ENCODE measurements at regions not wholly inside any gene's neighbourhood (a gene's known extent, or its start where the extent isn't known, plus 50 kb on each side); places are given as distances from the start of the nearest gene placed in this dataset.

- no peak overlapping the region for H3K27ac Mint-ChIP-seq (ENCODE audit: unreplicated experiment)
- H3K36me3 Mint-ChIP-seq (ENCODE audit: insufficient read depth, unreplicated experiment): no peaks in the 10 kb centered on the region
- no peaks in the 10 kb centered on the region for H3K9me3 Mint-ChIP-seq (ENCODE audit: unreplicated experiment)
- H3K4me3 Mint-ChIP-seq (ENCODE audit: unreplicated experiment): no peak overlapping the region
- Histone ChIP-seq H3K4me3 (ENCODE audit: low read depth, low read length) (no peak overlapping the region), H3K36me3 (ENCODE audit: control insufficient read depth, insufficient read depth, low read length) (no peaks in the 10 kb centered on the region), H3K9me3 (no peaks in the 10 kb centered on the region), H3K4me1 (no peaks in the 10 kb centered on the region), H3K27me3 (replicated peaks; ENCODE audit: control insufficient read depth, insufficient read depth, low read length) (no peaks in the 10 kb centered on the region)
- no peaks in the 10 kb centered on the region for H3K27me3 Mint-ChIP-seq (ENCODE audit: insufficient read depth, unreplicated experiment)
- ChIA-PET POLR2A (no interaction called here), CTCF (no interaction called here)
- no peaks in the 10 kb centered on the region for H3K4me1 Mint-ChIP-seq (ENCODE audit: low read depth, unreplicated experiment)
- BruUV-seq (replicated peaks): no TSS peak
- DNase-seq: no peak
- intact Hi-C loops (cut with micrococcal nuclease; ENCODE audit: unreplicated experiment): no loop called here
- TF ChIP-seq CTCF (IDR thresholded peaks at IDR 0.05; ENCODE audit: insufficient read depth in 1 of 2, low read depth in 1 of 2, low read length in 1 of 2, severe bottlenecking in 1 of 2, unreplicated experiment in 1 of 2): no peak
Observed at GRCh38 chr3:177694316-177694715, 497.0 kb upstream of the TBL1XR1 start.

- intact Hi-C loops (cut with micrococcal nuclease; ENCODE audit: unreplicated experiment): no loop called here
- Histone ChIP-seq H3K4me3 (ENCODE audit: low read depth, low read length) (no peak overlapping the region), H3K27me3 (replicated peaks; ENCODE audit: control insufficient read depth, insufficient read depth, low read length) (no peaks in the 10 kb centered on the region), H3K4me1 (no peaks in the 10 kb centered on the region), H3K36me3 (ENCODE audit: control insufficient read depth, insufficient read depth, low read length) (no peaks in the 10 kb centered on the region), H3K9me3 (no peaks in the 10 kb centered on the region)
- no peaks in the 10 kb centered on the region for H3K9me3 Mint-ChIP-seq (ENCODE audit: unreplicated experiment)
- ChIA-PET POLR2A (no interaction called here), CTCF (no interaction called here)
- H3K4me1 Mint-ChIP-seq (ENCODE audit: low read depth, unreplicated experiment): no peaks in the 10 kb centered on the region
- no TSS peak for BruUV-seq (replicated peaks)
- no peak overlapping the region for H3K27ac Mint-ChIP-seq (ENCODE audit: unreplicated experiment)
- no peak for TF ChIP-seq CTCF (IDR thresholded peaks at IDR 0.05; ENCODE audit: insufficient read depth in 1 of 2, low read depth in 1 of 2, low read length in 1 of 2, severe bottlenecking in 1 of 2, unreplicated experiment in 1 of 2)
- H3K4me3 Mint-ChIP-seq (ENCODE audit: unreplicated experiment): no peak overlapping the region
- H3K36me3 Mint-ChIP-seq (ENCODE audit: insufficient read depth, unreplicated experiment): no peaks in the 10 kb centered on the region
- H3K27me3 Mint-ChIP-seq (ENCODE audit: insufficient read depth, unreplicated experiment): no peaks in the 10 kb centered on the region
- no peak for DNase-seq
Observed at GRCh38 chr3:177694951-177695350, 497.7 kb upstream of the TBL1XR1 start.

GRCh38 chr3:177700117-177700516, 502.8 kb upstream of the TBL1XR1 start:
- DNase-seq: no peak
- CTCF ChIA-PET: no interaction called here
- no peaks in the 10 kb centered on the region for H3K27me3 ChIP-seq (replicated peaks; ENCODE audit: control insufficient read depth, insufficient read depth, low read length)
- no peaks in the 10 kb centered on the region for H3K9me3 ChIP-seq
- Mint-ChIP-seq H3K36me3 (ENCODE audit: insufficient read depth, unreplicated experiment) (no peaks in the 10 kb centered on the region), H3K4me1 (ENCODE audit: low read depth, unreplicated experiment) (no peaks in the 10 kb centered on the region), H3K27me3 (ENCODE audit: insufficient read depth, unreplicated experiment) (no peaks in the 10 kb centered on the region), H3K4me3 (ENCODE audit: unreplicated experiment) (no peak overlapping the region), H3K27ac (ENCODE audit: unreplicated experiment) (no peak overlapping the region), H3K9me3 (ENCODE audit: unreplicated experiment) (no peaks in the 10 kb centered on the region)
- intact Hi-C loops (cut with micrococcal nuclease; ENCODE audit: unreplicated experiment): no loop called here
- POLR2A ChIA-PET: no interaction called here
- H3K36me3 ChIP-seq (ENCODE audit: control insufficient read depth, insufficient read depth, low read length): no peaks in the 10 kb centered on the region
- no peak for TF ChIP-seq CTCF (IDR thresholded peaks at IDR 0.05; ENCODE audit: insufficient read depth in 1 of 2, low read depth in 1 of 2, low read length in 1 of 2, severe bottlenecking in 1 of 2, unreplicated experiment in 1 of 2)
- BruUV-seq (replicated peaks): no TSS peak
- H3K4me1 ChIP-seq: no peaks in the 10 kb centered on the region
- H3K4me3 ChIP-seq (ENCODE audit: low read depth, low read length): no peak overlapping the region

Measured in Caco-2 (cell line).